Liver (tissue), 8 donors: ENCODE measurements at regions not wholly inside any gene's neighbourhood (a gene's known extent, or its start where the extent isn't known, plus 50 kb on each side); places are given as distances from the start of the nearest gene placed in this dataset.

ENCODE experiments used
- DNase-seq: peaks from one replicate; pipeline ENCODE4 v3.0.0-alpha.2; 2017; ENCODE audit warnings: low spot score
- H3K27ac ChIP-seq, 2 donors: one replicate each; pipeline ENCODE4 v1.7.0; 2013; ENCODE audit warnings: inconsistent platforms in 2 of 2, low read length in 2 of 2, control low read depth in 1 of 2, low read depth in 1 of 2, mild to moderate bottlenecking in 1 of 2
- H3K27me3 ChIP-seq, 4 donors: one replicate each; pipeline versions ENCODE4 v1.6.1 to v1.7.0; 2013; ENCODE audit warnings: low read length in 3 of 4, inconsistent platforms in 1 of 4, mild to moderate bottlenecking in 1 of 4, moderate library complexity in 1 of 4; ENCODE audit not compliant: control insufficient read depth in 4 of 4, insufficient read depth in 4 of 4
- H3K36me3 ChIP-seq, 4 donors: one replicate each; pipeline versions ENCODE4 v1.6.1 to v1.7.0; 2013; ENCODE audit warnings: low read length in 3 of 4, mild to moderate bottlenecking in 3 of 4, low read depth in 1 of 4, moderate library complexity in 1 of 4; ENCODE audit not compliant: control insufficient read depth in 4 of 4, insufficient read depth in 3 of 4
- H3K4me1 ChIP-seq, 4 donors: one replicate each; pipeline versions ENCODE4 v1.6.1 to v1.7.0; 2013; ENCODE audit warnings: low read length in 3 of 4, mild to moderate bottlenecking in 3 of 4, moderate library complexity in 1 of 4; ENCODE audit not compliant: control insufficient read depth in 4 of 4, insufficient read depth in 4 of 4
- H3K4me3 ChIP-seq, 3 donors: one replicate each; pipeline versions ENCODE4 v1.6.1 to v1.7.0; 2013; ENCODE audit warnings: low read length in 3 of 3, control low read depth in 1 of 3, low read depth in 1 of 3, mild to moderate bottlenecking in 1 of 3
- H3K9ac ChIP-seq, 2 donors: one replicate each; pipeline ENCODE4 v1.7.0; 2013; ENCODE audit warnings: low read length in 2 of 2, mild to moderate bottlenecking in 2 of 2, moderate library complexity in 2 of 2, control low read depth in 1 of 2, low read depth in 1 of 2
- H3K9me3 ChIP-seq, 4 donors: one replicate each; pipeline versions ENCODE4 v1.6.1 to v1.7.0; 2013; ENCODE audit warnings: low read length in 3 of 4; ENCODE audit not compliant: control insufficient read depth in 4 of 4
- FOXA2 ChIP-seq: IDR thresholded peaks from 2 replicates; pipeline ENCODE4 v1.6.1; 2016; ENCODE audit warnings: antibody characterized with exemption
- GABPA ChIP-seq, 2 donors: IDR thresholded peaks in 1 of 2; conservative IDR thresholded peaks in 1 of 2; 2 replicates each; pipeline ENCODE4 v1.6.1; 2016; ENCODE audit warnings: antibody characterized with exemption in 2 of 2, mild to moderate bottlenecking in 1 of 2, moderate library complexity in 1 of 2
- HNF4A ChIP-seq, 2 donors: conservative IDR thresholded peaks; 2 replicates each; pipeline ENCODE4 v1.6.1; 2016; ENCODE audit warnings: antibody characterized with exemption in 2 of 2, mild to moderate bottlenecking in 2 of 2
- HNF4G ChIP-seq: IDR thresholded peaks from 2 replicates; pipeline ENCODE4 v1.6.1; 2016; ENCODE audit warnings: antibody characterized with exemption
- JUND ChIP-seq, 2 donors: IDR thresholded peaks; 2 replicates each; pipeline ENCODE4 v1.6.1; 2016; ENCODE audit warnings: antibody characterized with exemption in 2 of 2
- NR2F2 ChIP-seq: IDR thresholded peaks from 2 replicates; pipeline ENCODE4 v1.6.1; 2016; ENCODE audit warnings: antibody characterized with exemption
- RAD21 ChIP-seq, 2 donors: IDR thresholded peaks; 2 replicates each; pipeline ENCODE4 v1.6.1; 2016; ENCODE audit warnings: antibody characterized with exemption in 2 of 2, mild to moderate bottlenecking in 2 of 2
- RXRA ChIP-seq, 2 donors: IDR thresholded peaks; 2 replicates each; pipeline ENCODE4 v1.6.1; 2017 to 2018; ENCODE audit warnings: antibody characterized with exemption in 2 of 2, mild to moderate bottlenecking in 1 of 2
- TAF1 ChIP-seq: conservative IDR thresholded peaks from 2 replicates; pipeline ENCODE4 v1.6.1; 2016; ENCODE audit warnings: antibody characterized with exemption, mild to moderate bottlenecking
- WGBS: extraction: QIAGEN DNeasy Blood & Tissue Kit; methylation state at CpG from one replicate; pipeline ENCODE4 v1.1.7; 2013; 5-methylcytosine and 5-hydroxymethylcytosine counted together
- TF ChIP-seq, protein P1 (sequence below): fragments of 150-350 bp; IDR thresholded peaks from 2 replicates; pipeline ENCODE4 v1.5.1; 2017; ENCODE audit warnings: improper control_type of control experiment, low read depth, low read length; ENCODE audit not compliant: missing input control
- TF ChIP-seq, protein P2 (sequence below): IDR thresholded peaks from 2 replicates; pipeline ENCODE4 v1.6.1; 2016; ENCODE audit warnings: antibody characterized with exemption
- TF ChIP-seq, protein P3 (sequence below): IDR thresholded peaks from 2 replicates; pipeline ENCODE4 v1.6.1; 2016; ENCODE audit warnings: antibody characterized with exemption
- TF ChIP-seq, protein P4 (sequence below): IDR thresholded peaks from 2 replicates; pipeline ENCODE4 v1.6.1; 2016; ENCODE audit warnings: antibody characterized with exemption
- donor health status: healthy.
- donor health status: healthy.
- donor health status: healthy.
- donor health status: healthy.
- donor health status: healthy.

DNA sequence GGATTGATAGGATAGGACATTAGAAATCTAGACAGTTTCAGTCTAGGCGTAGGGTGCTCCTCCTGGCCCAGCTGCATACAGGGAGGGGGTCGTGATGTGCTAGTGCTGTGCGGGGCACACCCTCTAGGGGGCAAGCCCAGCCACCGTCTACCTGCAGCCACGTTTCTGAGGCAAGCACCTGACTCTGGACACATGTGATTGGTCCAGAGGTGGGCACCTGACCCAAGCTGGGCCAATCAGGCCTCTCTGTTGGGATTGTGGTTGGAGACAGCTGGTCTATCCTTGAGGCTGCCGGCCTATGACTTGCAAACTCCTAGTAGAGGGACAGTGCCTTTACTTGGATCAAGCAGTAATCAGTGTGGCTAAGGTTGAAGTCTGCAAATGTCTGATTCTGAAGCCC, 317.1 kb downstream of the BMP7 start:
- Histone ChIP-seq H3K36me3 (no peaks in the 10 kb centered on the region), H3K4me1 (no peaks in the 10 kb centered on the region), H3K9ac (no peak overlapping the region), H3K27me3 (peaks cover 0 to 16% (median 0%) of the 10 kb centered on the region in 4 donors), H3K4me3 (no peak overlapping the region), H3K9me3 (no peaks in the 10 kb centered on the region), H3K27ac (no peak overlapping the region)
- 66% methylated on average over 6 of the region's 6 CpGs for WGBS
- no peak for DNase-seq
- TF ChIP-seq, protein P1, sequence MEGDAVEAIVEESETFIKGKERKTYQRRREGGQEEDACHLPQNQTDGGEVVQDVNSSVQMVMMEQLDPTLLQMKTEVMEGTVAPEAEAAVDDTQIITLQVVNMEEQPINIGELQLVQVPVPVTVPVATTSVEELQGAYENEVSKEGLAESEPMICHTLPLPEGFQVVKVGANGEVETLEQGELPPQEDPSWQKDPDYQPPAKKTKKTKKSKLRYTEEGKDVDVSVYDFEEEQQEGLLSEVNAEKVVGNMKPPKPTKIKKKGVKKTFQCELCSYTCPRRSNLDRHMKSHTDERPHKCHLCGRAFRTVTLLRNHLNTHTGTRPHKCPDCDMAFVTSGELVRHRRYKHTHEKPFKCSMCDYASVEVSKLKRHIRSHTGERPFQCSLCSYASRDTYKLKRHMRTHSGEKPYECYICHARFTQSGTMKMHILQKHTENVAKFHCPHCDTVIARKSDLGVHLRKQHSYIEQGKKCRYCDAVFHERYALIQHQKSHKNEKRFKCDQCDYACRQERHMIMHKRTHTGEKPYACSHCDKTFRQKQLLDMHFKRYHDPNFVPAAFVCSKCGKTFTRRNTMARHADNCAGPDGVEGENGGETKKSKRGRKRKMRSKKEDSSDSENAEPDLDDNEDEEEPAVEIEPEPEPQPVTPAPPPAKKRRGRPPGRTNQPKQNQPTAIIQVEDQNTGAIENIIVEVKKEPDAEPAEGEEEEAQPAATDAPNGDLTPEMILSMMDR = no peak

DNA sequence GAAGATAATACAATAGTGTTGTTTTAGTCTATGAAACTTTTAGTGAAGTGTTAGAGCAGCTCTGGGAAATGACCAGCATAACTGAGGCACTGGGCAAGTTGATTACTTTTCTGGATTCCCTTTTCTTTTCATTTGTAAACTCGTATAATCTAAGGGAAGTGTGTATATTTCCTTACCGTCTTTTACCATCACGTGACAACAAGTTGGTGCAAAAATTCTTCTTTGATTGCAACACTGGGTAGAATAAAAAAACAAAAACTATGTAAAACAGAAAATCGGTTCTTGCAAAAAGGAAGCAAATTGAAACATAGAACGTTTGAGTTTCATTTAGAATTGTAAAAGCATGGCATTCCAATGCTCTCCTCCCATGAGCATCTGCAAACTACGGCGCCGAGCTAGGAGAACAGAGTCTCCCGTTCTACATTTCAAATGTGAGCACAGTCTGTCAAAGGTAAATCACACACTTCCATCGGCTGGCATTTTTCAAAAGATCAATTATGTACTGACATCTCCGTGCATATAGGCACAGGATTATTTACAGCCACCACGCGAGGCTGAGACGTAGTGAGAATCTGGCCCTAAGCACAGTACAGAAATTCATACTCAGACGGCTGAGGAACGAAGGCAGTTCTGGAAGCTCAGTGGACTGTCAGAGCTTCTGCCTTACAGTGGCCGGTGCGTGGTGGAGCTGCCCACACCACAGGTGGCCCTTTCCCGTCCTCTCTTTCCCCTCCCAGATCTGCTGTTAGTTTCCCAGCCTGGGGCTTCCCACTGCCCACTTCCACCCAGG, 314.0 kb downstream of the BMP7 start:
- WGBS = 63% methylated on average over 19 of the region's 19 CpGs
- no peaks in the 10 kb centered on the region for H3K36me3 ChIP-seq
- H3K27me3 ChIP-seq = peaks cover 0 to 8% (median 0%) of the 10 kb centered on the region in 4 donors
- DNase-seq = no peak
- no peaks in the 10 kb centered on the region for H3K9me3 ChIP-seq
- H3K4me3 ChIP-seq = no peak overlapping the region
- H3K4me1 ChIP-seq = no peaks in the 10 kb centered on the region
- H3K9ac ChIP-seq = no peak overlapping the region
- TF ChIP-seq, protein P2, sequence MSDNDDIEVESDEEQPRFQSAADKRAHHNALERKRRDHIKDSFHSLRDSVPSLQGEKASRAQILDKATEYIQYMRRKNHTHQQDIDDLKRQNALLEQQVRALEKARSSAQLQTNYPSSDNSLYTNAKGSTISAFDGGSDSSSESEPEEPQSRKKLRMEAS = no peak
- TF ChIP-seq HNF4G (no peak), FOXA2 (no peak)
- H3K27ac ChIP-seq = no peak overlapping the region

DNA sequence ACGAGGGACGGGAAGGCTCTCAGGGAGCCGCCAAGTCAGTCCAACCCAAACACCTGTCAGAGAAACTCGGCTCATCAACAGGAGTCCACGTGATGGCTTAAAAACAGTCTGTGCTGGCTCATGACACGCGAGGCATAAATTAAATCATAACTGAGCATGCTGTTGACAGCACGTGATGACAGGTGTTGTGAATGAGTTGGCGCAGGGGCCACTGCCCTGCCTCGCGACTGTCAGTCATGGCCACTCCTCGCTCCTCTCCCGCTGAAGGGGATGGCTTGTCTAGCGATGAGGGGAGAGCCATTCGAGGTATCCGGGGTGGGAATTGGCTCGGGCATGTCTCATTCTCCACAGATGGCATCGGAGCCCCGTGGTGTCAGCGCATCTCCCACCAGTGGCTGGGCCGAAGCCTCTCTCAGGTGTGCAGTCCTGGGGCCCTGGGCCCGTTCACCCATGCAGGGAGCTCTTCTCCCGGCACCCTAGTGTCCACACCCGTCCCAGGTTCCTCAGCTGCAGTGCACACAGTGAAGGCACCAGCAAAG, 313.3 kb downstream of the BMP7 start:
- TF ChIP-seq FOXA2 (no peak), GABPA (IDR thresholded peaks at IDR 0.05 in 1 of 2, conservative IDR thresholded peaks at IDR 0.05 in 1 of 2) (no peak), NR2F2 (no peak), HNF4G (no peak), TAF1 (no peak), RXRA (IDR thresholded peaks at IDR 0.05) (no peak), JUND (IDR thresholded peaks at IDR 0.05) (no peak), RAD21 (IDR thresholded peaks at IDR 0.05) (no peak), HNF4A (conservative IDR thresholded peaks at IDR 0.05) (no peak)
- TF ChIP-seq, protein P3, sequence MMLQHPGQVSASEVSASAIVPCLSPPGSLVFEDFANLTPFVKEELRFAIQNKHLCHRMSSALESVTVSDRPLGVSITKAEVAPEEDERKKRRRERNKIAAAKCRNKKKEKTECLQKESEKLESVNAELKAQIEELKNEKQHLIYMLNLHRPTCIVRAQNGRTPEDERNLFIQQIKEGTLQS = no peak
- TF ChIP-seq, protein P4, sequence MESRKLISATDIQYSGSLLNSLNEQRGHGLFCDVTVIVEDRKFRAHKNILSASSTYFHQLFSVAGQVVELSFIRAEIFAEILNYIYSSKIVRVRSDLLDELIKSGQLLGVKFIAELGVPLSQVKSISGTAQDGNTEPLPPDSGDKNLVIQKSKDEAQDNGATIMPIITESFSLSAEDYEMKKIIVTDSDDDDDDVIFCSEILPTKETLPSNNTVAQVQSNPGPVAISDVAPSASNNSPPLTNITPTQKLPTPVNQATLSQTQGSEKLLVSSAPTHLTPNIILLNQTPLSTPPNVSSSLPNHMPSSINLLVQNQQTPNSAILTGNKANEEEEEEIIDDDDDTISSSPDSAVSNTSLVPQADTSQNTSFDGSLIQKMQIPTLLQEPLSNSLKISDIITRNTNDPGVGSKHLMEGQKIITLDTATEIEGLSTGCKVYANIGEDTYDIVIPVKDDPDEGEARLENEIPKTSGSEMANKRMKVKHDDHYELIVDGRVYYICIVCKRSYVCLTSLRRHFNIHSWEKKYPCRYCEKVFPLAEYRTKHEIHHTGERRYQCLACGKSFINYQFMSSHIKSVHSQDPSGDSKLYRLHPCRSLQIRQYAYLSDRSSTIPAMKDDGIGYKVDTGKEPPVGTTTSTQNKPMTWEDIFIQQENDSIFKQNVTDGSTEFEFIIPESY = no peak
- TF ChIP-seq, protein P1 = no peak
- 83% methylated on average over 24 of the region's 24 CpGs for WGBS
- Histone ChIP-seq H3K4me3 (no peak overlapping the region), H3K27me3 (peaks cover 0 to 8% (median 0%) of the 10 kb centered on the region in 4 donors), H3K9ac (no peak overlapping the region), H3K4me1 (no peaks in the 10 kb centered on the region), H3K9me3 (no peaks in the 10 kb centered on the region), H3K36me3 (no peaks in the 10 kb centered on the region), H3K27ac (no peak overlapping the region)
- no peak for DNase-seq
